K562 (cell line): ENCODE measurements at regions not wholly inside any gene's neighbourhood (a gene's known extent, or its start where the extent isn't known, plus 50 kb on each side); places are given as distances from the start of the nearest gene placed in this dataset.

Experiments used
- CBX8 ChIP-seq: fragments of 200-600 bp; sonication (generic); IDR thresholded peaks from 2 replicates; pipeline ENCODE4 v1.6.1; 2012; ENCODE audit warnings: borderline replicate concordance, mixed run types, low read depth, mild to moderate bottlenecking, moderate library complexity, mixed read lengths, low read length, control low read depth, inconsistent platforms; ENCODE audit not compliant: poor library complexity, severe bottlenecking; ENCODE audit errors: extremely low read depth
- CTCF ChIP-seq, 3 experiments: IDR thresholded peaks in 2 of 3; conservative IDR thresholded peaks in 1 of 3; 2 replicates each; pipeline ENCODE4 v1.5.1; 2011 to 2012; ENCODE audit warnings: low read length in 3 of 3, mild to moderate bottlenecking in 3 of 3, control low read depth in 2 of 3, improper control_type of control experiment in 1 of 3, inconsistent platforms in 1 of 3, low read depth in 1 of 3, mixed read lengths in 1 of 3, moderate library complexity in 1 of 3; ENCODE audit not compliant: insufficient read depth in 2 of 3
- E2F1 ChIP-seq: sonication (generic); formaldehyde crosslinking; IDR thresholded peaks from 2 replicates; pipeline ENCODE4 v1.8.1; 2023; ENCODE audit warnings: mild to moderate bottlenecking, missing genetic modification reagents, moderate library complexity
- EP300 ChIP-seq: IDR thresholded peaks from 2 replicates; pipeline ENCODE4 v1.6.1; 2012; ENCODE audit warnings: low read length, improper control_type of control experiment
- FOS ChIP-seq: IDR thresholded peaks from 3 replicates; pipeline ENCODE4 v1.6.1; 2011; ENCODE audit not compliant: insufficient read length; ENCODE audit errors: extremely low read depth
- MAFK ChIP-seq: IDR thresholded peaks from 2 replicates; pipeline ENCODE4 v1.6.1; 2011; ENCODE audit warnings: low read length, improper control_type of control experiment
- PKNOX1 ChIP-seq: fragments of 450-650 bp; IDR thresholded peaks from 2 replicates; pipeline ENCODE4 v1.6.1; 2016
- POLR2A ChIP-seq: fragments of 450-650 bp; conservative IDR thresholded peaks from 2 replicates; pipeline ENCODE4 v1.6.1; 2016
- SAFB2 ChIP-seq: fragments of 200-400 bp; formaldehyde crosslinking; IDR thresholded peaks from 2 replicates; pipeline ENCODE4 v1.6.1; 2018; ENCODE audit warnings: borderline replicate concordance, low read length, low read depth, moderate library complexity; ENCODE audit not compliant: severe bottlenecking
- SRSF1 ChIP-seq: fragments of 200-400 bp; formaldehyde crosslinking; IDR thresholded peaks from 2 replicates; pipeline ENCODE4 v1.6.1; 2017; ENCODE audit warnings: mild to moderate bottlenecking, low read depth, low read length, moderate library complexity
- TF ChIP-seq, protein P1 (sequence below): fragments of 200-800 bp; sonication (Bioruptor generic); IDR thresholded peaks from 2 replicates; pipeline ENCODE4 v1.6.1; 2017; ENCODE audit warnings: missing genetic modification characterization, missing compliant biosample characterization
- TF ChIP-seq, protein P2 (sequence below): fragments of 250-450 bp; sonication (Bioruptor Pico); IDR thresholded peaks from 2 replicates; pipeline ENCODE4 v1.5.1; 2021; ENCODE audit warnings: mild to moderate bottlenecking

- TF ChIP-seq E2F1 (CRISPR knock-in tag) (no peak), MAFK (no peak), POLR2A (no peak), EP300 (no peak), SAFB2 (no peak), CTCF (IDR thresholded peaks at IDR 0.05 in 2 of 3, conservative IDR thresholded peaks at IDR 0.05 in 1 of 3; ENCODE audit: insufficient read depth in 2 of 3, low read depth in 1 of 3, low read length in 3 of 3) (no peak), FOS (no peak), CBX8 (no peak), PKNOX1 (no peak), SRSF1 (no peak)
- TF ChIP-seq, protein P1, sequence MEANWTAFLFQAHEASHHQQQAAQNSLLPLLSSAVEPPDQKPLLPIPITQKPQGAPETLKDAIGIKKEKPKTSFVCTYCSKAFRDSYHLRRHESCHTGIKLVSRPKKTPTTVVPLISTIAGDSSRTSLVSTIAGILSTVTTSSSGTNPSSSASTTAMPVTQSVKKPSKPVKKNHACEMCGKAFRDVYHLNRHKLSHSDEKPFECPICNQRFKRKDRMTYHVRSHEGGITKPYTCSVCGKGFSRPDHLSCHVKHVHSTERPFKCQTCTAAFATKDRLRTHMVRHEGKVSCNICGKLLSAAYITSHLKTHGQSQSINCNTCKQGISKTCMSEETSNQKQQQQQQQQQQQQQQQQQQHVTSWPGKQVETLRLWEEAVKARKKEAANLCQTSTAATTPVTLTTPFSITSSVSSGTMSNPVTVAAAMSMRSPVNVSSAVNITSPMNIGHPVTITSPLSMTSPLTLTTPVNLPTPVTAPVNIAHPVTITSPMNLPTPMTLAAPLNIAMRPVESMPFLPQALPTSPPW (CRISPR knock-in tag), result no peak
- TF ChIP-seq, protein P2, sequence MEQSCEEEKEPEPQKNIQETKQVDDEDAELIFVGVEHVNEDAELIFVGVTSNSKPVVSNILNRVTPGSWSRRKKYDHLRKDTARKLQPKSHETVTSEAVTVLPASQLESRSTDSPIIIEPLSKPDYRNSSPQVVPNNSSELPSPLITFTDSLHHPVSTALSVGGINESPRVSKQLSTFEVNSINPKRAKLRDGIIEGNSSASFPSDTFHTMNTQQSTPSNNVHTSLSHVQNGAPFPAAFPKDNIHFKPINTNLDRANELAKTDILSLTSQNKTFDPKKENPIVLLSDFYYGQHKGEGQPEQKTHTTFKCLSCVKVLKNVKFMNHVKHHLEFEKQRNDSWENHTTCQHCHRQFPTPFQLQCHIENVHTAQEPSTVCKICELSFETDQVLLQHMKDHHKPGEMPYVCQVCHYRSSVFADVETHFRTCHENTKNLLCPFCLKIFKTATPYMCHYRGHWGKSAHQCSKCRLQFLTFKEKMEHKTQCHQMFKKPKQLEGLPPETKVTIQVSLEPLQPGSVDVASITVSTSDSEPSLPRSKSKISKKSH (CRISPR knock-in tag), result no peak
Measured at GRCh38 chr13:111488486-111489132, 168.2 kb downstream of the TEX29 start.
